NCI-H2196 treated with DMSO at 0.1 percent for 48 hours (cell line): ENCODE measurements at regions not wholly inside any gene's neighbourhood (a gene's known extent, or its start where the extent isn't known, plus 50 kb on each side); places are given as distances from the start of the nearest gene placed in this dataset.
"Not testable (repeated sequence)": the region's sequence is repeated elsewhere in the genome, so short reads cannot be mapped to it uniquely, and the experiment has no call there.

Experiments
- DNase-seq: peaks from one replicate; lab custom pipeline; 2025; ENCODE audit not compliant: unreplicated experiment; lab: John Stamatoyannopoulos, UW

DNA sequence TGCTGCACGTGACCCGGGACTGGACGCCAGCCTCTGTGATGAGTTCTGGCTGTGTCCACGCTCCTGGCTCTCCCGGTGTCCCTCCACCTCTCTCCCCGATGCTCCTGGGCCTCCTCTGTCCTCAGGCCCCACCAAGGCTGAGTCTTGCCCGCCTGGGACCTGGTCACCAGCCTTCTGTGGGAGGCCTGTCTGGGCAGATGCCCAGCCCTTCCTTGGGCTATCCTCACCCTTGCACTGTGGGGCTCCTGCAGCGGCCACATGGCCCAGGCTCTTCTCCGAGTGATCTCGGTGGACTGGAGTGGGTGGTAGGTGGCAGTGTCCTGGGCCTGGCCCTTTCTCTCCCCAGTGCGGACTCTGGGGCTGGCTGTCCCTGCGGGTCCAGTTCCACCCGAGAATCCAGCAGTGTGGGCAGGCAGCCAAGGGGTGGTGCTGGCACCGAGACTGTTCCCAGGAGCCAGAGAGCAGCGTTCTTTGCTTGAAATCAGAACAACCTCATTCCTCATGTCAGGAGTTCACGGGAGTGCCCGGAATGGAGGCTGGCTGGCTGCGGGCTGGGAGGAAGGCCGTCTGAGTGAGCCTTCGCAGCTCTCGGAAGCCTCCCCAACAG is 94.6 kb downstream of the TMEM121 start:
- DNase-seq = not testable (repeated sequence)

DNA sequence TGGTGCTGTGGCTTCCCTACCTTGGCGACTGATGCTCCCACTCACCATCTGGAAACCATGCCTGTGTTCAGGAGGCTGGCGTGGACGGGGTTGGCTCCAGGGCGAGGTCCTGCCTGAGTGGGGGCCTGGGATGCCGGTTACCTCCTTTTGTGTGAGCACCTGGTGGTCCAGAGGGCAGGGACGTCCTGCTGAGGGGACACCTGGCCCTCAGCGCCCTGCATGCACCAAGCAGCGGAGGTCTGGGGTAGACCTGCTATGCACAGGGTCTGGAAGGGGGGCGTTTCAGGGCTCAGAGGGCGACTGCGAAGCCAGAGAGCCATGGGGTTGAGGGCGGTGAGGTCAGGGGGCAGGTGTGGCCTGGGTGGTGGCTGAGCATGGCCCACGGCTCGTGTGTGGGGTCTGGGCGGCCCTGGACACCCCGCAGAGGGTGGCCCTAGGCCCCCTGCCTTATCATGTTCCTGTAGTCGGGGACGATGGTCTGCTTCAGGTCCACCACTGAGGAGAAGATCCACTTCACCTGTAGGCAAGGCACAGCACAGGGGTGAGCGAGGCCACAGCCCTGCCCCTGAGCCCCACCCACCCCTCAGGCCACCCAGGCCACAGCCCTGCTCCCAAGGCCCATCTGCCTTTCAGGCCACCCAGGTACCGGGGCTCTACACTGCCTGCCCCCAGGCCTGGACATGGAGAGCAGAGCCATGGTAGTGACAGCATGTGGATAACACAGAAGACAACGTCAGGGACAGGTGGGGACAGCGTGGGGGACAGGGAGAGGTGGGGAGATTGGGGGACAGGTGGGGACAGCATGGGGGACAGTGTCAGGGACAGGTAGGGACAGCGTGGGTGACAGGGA is 95.3 kb downstream of the TMEM121 start:
- not testable (repeated sequence) for DNase-seq

GRCh38 chr14:105622329-105622955 is 96.1 kb downstream of the TMEM121 start:
- DNase-seq = no peak

- DNase-seq = not testable (repeated sequence)
Measured at GRCh38 chr14:105623178-105623577, 96.8 kb downstream of the TMEM121 start.

- DNase-seq = not testable (repeated sequence)
Measured at GRCh38 chr14:105624346-105624745, 98.0 kb downstream of the TMEM121 start.

GRCh38 chr14:105624749-105625434 is 98.5 kb downstream of the TMEM121 start:
- not testable (repeated sequence) for DNase-seq

DNA sequence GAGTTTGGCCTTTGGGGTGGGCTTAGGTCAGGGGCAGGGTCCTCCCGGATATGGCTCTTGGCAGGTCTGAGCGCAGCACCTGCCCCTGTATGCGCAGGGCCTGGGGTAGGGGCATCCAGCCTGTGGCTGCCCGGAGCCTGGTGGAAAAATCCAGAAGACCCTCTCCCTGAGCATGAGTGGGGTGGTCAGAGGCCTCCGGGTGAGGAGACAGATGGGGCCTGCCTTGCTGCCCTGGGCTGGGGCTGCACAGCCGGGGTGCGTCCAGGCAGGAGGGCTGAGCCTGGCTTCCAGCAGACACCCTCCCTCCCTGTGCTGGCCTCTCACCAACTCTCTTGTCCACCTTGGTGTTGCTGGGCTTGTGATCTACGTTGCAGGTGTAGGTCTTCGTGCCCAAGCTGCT is 99.1 kb downstream of the TMEM121 start:
- DNase-seq = not testable (repeated sequence)

- DNase-seq = not testable (repeated sequence)
Measured at GRCh38 chr14:105626111-105626510, 99.7 kb downstream of the TMEM121 start.

- DNase-seq = not testable (repeated sequence)
Measured at GRCh38 chr14:105626651-105627050, 100.3 kb downstream of the TMEM121 start.

GRCh38 chr14:105627287-105627686 is 100.9 kb downstream of the TMEM121 start:
- DNase-seq = not testable (repeated sequence)

DNA sequence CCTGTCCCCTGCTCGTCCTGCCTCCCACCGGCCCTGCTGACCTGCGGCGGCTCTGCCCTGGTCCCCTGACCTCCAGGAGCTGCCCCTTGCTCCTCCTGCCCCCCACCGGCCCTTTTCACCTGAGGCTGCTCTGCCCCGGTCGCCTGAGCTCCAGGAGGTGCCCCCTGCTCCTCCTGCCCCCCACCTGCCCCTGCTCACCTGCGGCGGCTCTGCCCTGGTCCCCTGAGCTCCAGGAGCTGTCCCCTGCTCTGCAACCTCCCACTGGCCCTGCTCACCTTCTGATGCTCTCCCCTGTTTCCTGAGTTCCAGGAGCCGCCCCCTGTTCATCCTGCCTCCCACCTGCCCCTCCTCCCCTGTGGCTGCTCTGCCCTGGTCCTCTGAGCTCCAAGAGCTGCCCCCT is 101.3 kb downstream of the TMEM121 start:
- no peak for DNase-seq

DNA sequence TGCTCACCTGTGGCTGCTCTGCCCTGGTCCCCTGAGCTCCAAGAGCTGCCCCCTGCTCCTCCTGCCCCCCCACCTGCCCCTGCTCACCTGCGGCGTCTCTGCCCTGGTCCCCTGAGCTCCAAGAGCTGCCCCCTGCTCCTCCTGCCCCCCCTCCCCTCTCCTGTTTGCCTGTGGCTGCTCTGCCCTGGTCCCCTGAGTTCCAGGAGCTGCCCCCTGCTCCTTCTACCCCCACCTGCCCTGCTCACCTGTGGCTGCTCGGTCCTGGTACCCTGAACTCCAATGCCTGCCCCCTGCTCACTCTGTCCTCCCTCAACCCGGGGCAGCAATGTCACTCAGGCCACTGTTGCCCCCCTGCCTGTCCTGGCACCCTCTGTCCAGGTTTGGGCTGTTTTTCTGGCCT is 101.7 kb downstream of the TMEM121 start:
- not testable (repeated sequence) for DNase-seq

DNA sequence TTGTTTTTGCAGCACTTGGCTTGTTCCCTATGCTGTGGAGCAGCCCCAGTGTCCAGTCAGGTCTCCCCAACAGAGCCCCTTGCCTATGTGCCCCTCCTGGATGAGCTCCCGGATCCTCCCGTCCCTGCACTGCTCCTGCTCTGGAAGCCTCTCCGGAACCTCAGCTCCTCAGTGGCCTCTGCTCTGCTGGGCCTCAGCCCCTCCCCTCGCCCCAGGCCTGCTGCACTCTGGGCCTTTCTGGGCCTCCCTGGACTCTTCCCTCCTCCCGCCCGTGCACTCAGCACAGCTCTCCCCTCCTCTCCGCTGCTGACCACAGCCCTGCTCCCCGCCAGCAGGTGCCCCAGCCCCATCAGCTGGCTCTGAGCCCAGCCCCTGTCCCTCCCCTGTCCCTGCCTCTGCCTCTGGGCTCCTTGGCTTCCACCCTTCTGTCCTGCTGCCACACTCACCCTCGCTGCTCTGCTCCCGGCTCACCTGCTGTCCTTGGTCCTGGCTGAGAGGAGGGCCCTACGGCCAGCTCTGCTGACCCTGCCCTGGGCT is 102.2 kb downstream of the TMEM121 start:
- DNase-seq = not testable (repeated sequence)

- DNase-seq = not testable (repeated sequence)
Measured at GRCh38 chr14:105629091-105629885, 102.9 kb downstream of the TMEM121 start.

- no peak for DNase-seq
Measured at GRCh38 chr14:105629886-105630215, 103.5 kb downstream of the TMEM121 start.

DNA sequence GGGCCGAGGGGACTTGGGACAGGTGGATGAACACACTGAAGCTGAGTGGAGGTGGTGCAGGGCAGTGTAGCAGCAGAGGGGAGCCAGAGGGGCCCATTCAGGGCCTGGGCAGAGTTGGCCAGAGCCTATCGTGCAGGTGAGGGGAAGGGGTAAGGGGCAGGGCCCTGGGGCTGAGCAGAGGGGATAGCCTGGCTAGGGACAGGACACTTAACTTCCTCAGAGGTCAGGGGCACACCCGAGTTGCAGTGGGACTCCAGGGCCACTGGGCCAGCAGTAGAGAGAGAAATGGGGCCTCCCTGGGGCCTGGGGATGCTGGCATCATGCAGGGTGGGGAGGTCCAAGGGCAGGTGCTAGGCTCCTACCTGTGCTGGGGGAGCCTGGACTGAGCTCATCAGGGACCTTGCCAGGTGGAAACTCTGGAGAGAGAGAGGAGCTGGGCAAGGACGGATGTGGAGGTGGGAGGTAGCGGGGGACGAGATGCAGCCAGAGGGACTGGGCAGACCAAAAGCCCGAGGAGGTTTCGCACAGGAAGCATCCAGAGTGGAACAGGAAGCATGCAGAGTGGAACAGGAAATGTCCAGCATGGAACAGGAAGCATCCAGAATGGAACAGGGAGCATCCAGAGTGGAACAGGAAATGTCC is 104.0 kb downstream of the TMEM121 start:
- not testable (repeated sequence) for DNase-seq

DNA sequence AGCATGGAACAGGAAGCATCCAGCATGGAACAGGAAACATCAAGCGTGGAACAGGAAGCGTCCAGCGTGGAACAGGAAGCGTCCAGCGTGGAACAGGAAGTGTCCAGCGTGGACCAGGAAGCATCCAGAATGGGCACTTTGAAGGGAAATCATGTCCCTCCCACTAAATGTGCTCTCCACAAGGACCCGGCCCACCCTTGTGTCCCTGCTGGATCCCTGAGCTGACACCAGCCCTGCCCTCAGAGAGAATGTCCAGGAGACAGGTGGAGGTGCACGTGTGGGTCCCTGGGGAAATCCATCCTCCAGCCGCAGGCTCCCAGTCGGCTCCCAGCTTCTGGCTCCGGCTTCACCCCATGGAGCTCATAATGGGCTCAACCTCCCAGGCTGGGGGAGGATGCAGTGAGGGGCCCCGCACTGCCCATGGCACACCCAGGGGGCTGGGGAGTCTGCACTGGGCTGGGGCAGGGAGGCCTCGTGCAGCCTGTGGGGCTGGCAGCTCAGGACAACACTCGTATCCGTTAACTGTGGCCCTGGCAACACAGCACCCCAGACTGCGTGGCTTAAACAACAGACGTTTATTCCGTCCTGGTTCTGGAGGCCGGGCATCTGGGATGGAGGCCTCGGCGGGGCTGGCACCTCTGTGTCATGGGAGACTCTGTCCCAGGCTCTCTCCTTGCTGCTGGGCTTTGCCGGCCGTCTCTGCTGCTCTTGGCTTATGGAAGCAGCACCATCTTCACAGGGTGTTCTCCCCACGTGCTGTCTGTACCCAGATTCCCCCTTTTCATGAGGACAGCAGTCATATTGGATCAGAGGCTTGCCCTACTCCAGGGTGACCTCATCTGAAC is 104.8 kb downstream of the TMEM121 start:
- not testable (repeated sequence) for DNase-seq

- DNase-seq = no peak
Measured at GRCh38 chr14:105632010-105632409, 105.6 kb downstream of the TMEM121 start.

- not testable (repeated sequence) for DNase-seq
Measured at GRCh38 chr14:105633596-105633995, 107.2 kb downstream of the TMEM121 start.
